Testis (tissue), 2 donors: ENCODE measurements at regions not wholly inside any gene's neighbourhood (a gene's known extent, or its start where the extent isn't known, plus 50 kb on each side); places are given as distances from the start of the nearest gene placed in this dataset.

Experiments used
- DNase-seq: peaks from one replicate; pipeline ENCODE4 v3.0.0-alpha.2; 2019
- H3K27ac ChIP-seq, 2 donors: fragments of 200-600 bp; sonication (generic); one replicate each; pipeline ENCODE4 v1.5.1; 2019
- H3K27me3 ChIP-seq: fragments of 200-600 bp; sonication (generic); one replicate; pipeline ENCODE4 v1.5.1; 2019
- H3K36me3 ChIP-seq: fragments of 200-600 bp; sonication (generic); one replicate; pipeline ENCODE4 v1.5.1; 2017; ENCODE audit warnings: low read depth; ENCODE audit errors: missing control alignments
- H3K4me1 ChIP-seq: fragments of 200-600 bp; sonication (generic); one replicate; pipeline ENCODE4 v1.5.1; 2019
- H3K4me3 ChIP-seq, 2 donors: fragments of 200-600 bp; sonication (generic); one replicate each; pipeline ENCODE4 v1.5.1; 2017 to 2019
- H3K9me3 ChIP-seq: fragments of 200-600 bp; sonication (generic); one replicate; pipeline ENCODE4 v1.5.1; 2017
- CTCF ChIP-seq, 3 experiments: fragments of 450-650 bp in 2 of 3; fragments of 200-600 bp in 1 of 3; sonication (generic) in 1 of 3; IDR thresholded peaks; one replicate each; pipeline ENCODE4 v1.5.1; 2016 to 2019; ENCODE audit warnings: antibody characterized with exemption in 3 of 3, mild to moderate bottlenecking in 2 of 3, moderate library complexity in 1 of 3
- POLR2A ChIP-seq: fragments of 450-650 bp; IDR thresholded peaks from one replicate; pipeline ENCODE4 v1.6.1; 2017; ENCODE audit warnings: antibody characterized with exemption, mild to moderate bottlenecking, moderate library complexity
- whole genome bisulfite sequencing, 2 donors: methylation state at CpG; one replicate each; pipeline ENCODE4 v1.1.5; 2018; 5-methylcytosine and 5-hydroxymethylcytosine counted together
- intact Hi-C: fragments of 100-400 bp; cut with DNase I; formaldehyde crosslinking; loops from one replicate; pipeline ENCODE4 v1.15.1; 2023; ENCODE audit warnings: low total_unique reads

DNA sequence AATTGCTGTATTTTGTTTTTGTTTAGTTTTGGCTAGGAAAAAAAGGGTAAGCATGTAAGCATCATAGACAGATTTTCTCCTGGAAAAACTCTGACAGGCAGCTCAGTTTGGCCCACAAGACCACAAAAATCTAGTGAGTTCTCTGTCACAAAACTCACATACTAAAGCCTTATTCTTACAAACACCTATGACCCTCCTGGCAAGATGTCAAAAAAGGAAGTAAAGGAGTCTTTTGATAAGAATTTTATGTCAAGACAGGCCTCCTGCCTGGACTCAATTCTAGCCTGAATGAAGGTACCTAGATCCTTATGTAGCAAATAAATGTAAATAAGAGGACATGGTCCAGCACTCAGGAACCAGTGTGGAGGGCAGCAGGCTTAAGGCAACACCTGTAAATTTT is 668.3 kb upstream of the ZNF385D start:
- intact Hi-C loops: no loop called here
- Histone ChIP-seq H3K36me3 (no peaks in the 10 kb centered on the region), H3K4me3 (no peak overlapping the region), H3K27me3 (no peaks in the 10 kb centered on the region), H3K9me3 (no peaks in the 10 kb centered on the region), H3K4me1 (no peaks in the 10 kb centered on the region), H3K27ac (no peak overlapping the region)
- TF ChIP-seq CTCF (IDR thresholded peaks at IDR 0.05) (no peak), POLR2A (no peak)
- DNase-seq: no peak

DNA sequence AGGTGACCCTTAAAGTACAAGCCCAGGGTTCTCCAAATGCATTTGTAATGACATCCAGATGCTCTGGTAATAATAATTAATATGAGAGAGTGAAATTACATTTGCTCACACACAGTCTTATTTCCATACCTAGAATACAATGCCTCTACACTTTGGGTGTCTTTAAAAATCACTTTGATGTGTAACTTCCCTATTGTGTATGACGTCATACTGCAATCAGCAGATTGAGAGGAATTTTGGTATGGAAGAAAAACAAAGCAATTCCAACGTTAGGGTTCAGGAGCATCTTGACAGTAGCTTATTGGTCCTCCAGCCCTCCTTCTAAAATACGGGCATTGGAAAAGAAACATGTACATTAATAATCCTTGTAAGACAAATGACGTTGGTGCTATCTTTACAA is 670.6 kb upstream of the ZNF385D start:
- 67 to 69% methylated on average over 4 of the region's 4 CpGs for WGBS, 2 donors
- Histone ChIP-seq H3K36me3 (no peaks in the 10 kb centered on the region), H3K4me3 (no peak overlapping the region), H3K27me3 (no peaks in the 10 kb centered on the region), H3K4me1 (no peaks in the 10 kb centered on the region), H3K27ac (no peak overlapping the region), H3K9me3 (no peaks in the 10 kb centered on the region)
- intact Hi-C loops: no loop called here
- TF ChIP-seq POLR2A (no peak), CTCF (IDR thresholded peaks at IDR 0.05) (no peak)
- no peak for DNase-seq

DNA sequence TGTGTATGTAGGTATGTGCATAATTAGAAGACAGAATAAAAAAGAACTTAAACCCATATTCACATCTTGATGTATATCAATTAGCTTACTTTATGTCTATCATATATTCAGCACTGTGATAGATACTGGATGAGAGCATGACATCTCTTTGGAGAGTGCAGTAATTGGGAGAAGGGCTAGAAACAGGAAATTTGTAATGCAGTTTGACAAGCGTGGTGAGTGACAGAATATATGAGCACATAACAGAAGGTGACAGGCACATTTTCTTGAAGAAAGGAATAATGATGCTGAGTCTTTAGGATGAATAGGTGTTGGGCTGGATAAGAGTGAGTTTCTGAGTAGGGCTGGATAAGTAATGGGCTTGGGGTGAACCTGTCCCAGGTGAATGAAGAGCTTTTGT is 680.3 kb upstream of the ZNF385D start:
- Histone ChIP-seq H3K27ac (no peak overlapping the region), H3K9me3 (no peaks in the 10 kb centered on the region), H3K36me3 (no peaks in the 10 kb centered on the region), H3K4me1 (no peaks in the 10 kb centered on the region), H3K27me3 (no peaks in the 10 kb centered on the region), H3K4me3 (no peak overlapping the region)
- DNase-seq: no peak
- WGBS, 2 donors: 65 to 83% methylated on average over 1 of the region's 1 CpG
- intact Hi-C loops: no loop called here
- TF ChIP-seq CTCF (IDR thresholded peaks at IDR 0.05): no peak
- no peak for TF ChIP-seq POLR2A

DNA sequence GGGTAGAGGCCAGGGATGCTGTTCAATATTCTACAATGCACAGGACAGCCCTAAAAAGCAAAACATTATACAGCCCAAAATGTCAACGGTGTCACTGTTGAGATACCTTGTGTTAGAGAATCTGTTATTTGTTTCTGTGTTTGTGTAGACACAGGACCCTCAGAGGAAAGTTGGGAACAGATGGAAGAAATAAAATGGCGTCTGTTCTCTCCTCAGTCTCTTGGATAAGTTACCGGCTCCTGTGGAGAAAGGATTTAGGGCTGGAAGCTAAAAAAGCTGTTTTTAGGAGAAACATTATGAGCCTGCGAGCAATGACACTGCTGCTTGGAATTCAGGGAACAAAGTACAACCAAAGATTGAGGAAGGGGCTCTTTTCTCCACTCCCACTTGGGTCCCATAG is 688.6 kb upstream of the ZNF385D start:
- no peaks in the 10 kb centered on the region for H3K27me3 ChIP-seq
- H3K4me1 ChIP-seq: no peaks in the 10 kb centered on the region
- no peak overlapping the region for H3K27ac ChIP-seq
- TF ChIP-seq POLR2A (no peak), CTCF (IDR thresholded peaks at IDR 0.05) (no peak)
- 66 to 85% methylated on average over 4 of the region's 4 CpGs for WGBS, 2 donors
- no peaks in the 10 kb centered on the region for H3K36me3 ChIP-seq
- DNase-seq: no peak
- H3K4me3 ChIP-seq: no peak overlapping the region
- intact Hi-C loops: no loop called here
- no peaks in the 10 kb centered on the region for H3K9me3 ChIP-seq

- WGBS, 2 donors: 96 to 100% methylated on average over 2 of the region's 2 CpGs
- no peaks in the 10 kb centered on the region for H3K4me1 ChIP-seq
- H3K36me3 ChIP-seq: no peaks in the 10 kb centered on the region
- H3K4me3 ChIP-seq: no peak overlapping the region
- DNase-seq: no peak
- intact Hi-C loops: no loop called here
- TF ChIP-seq CTCF (IDR thresholded peaks at IDR 0.05) (no peak), POLR2A (no peak)
- H3K27me3 ChIP-seq: no peaks in the 10 kb centered on the region
- no peak overlapping the region for H3K27ac ChIP-seq
- H3K9me3 ChIP-seq: no peaks in the 10 kb centered on the region
Measured at GRCh38 chr3:22441711-22442110, 690.7 kb upstream of the ZNF385D start.
